Stimulated activated CD8-positive, alpha-beta memory T cell treated with anti-CD3 and anti-CD28 coated beads, Interleukin-15, amount 100 ng/mL, for 1 hour (primary cell): ENCODE measurements at regions not wholly inside any gene's neighbourhood (a gene's known extent, or its start where the extent isn't known, plus 50 kb on each side); places are given as distances from the start of the nearest gene placed in this dataset.
"Not testable (repeated sequence)": the region's sequence is repeated elsewhere in the genome, so short reads cannot be mapped to it uniquely, and the experiment has no call there.

Experiments
- DNase-seq: peaks from one replicate; pipeline ENCODE4 v3.0.0-alpha.2; 2020; ENCODE audit warnings: low read depth

DNA sequence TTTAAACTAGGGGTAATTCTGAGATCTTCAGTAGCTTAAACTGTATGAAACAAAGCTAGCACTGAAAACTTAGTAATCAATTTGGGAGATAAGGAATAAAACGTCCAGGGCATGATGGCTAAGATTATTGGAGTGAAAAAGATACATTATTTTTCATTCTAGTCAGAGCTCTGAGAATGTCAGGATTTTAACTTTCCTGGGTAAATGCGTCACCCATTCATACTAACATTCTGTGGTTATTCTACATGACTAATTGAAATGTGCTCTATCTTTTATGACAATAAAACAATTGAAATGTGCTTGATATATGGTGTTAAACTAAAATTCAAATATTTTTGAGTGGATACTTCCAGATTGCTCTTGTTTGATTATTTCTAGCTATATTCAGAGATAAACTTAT lies 626.0 kb downstream of the EDEM1 start:
- DNase-seq = no peak

DNA sequence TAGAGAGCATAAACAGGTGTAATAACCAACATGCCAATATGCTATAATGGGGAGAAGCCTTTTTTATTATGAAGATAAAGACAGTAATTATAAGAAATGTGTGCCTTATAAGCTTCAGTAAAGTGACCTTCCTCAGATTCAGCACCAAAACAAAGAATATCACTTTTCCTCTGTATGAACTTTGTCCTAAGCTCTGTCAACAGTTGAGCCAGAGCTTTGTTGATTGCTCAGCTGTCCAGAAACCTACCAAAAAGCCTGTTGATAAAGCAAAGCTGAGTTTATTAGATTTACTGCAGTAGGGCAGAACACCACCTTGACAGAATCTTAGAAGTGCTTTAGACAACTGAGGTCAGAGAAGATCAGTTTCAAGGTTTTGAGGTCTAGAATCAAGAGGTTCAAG lies 635.3 kb downstream of the EDEM1 start:
- no peak for DNase-seq

DNA sequence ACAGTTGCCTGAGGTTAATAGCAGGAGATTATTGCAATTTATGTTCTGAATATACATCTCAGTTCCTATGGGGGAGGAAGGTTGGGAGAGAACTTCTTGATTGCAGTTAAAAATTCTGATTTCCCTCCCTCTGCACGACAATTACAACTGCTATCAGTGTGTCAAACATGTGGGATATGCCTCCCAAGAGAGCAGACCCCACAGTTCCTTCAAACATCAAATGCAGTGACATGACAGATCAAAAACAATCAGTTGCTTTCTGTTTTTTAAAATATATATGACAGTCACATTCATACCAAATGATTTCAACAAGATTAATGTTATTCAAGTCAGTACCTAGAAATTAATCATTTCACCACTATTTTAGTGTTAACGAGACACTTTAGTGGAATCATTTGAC lies 639.0 kb downstream of the EDEM1 start:
- no peak for DNase-seq

DNA sequence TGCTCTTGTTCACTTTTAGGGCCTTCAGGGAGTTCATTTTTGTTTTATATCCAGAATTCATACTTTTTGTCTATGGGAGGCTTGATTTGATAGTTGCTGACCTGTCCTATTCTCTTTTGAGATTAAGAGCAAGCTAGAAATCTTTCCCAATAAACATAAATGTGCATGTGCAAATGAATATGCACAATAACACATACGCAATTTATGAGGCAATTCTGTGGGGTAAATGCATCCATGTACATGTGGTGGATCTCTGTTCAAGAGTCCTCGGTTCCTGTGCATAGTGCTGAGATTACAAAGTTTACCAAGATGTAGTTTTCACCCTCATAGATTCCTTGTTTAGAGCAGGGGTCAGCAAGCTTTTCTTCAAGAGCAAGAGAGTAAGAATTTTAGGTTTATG lies 640.7 kb downstream of the EDEM1 start:
- DNase-seq = no peak

DNA sequence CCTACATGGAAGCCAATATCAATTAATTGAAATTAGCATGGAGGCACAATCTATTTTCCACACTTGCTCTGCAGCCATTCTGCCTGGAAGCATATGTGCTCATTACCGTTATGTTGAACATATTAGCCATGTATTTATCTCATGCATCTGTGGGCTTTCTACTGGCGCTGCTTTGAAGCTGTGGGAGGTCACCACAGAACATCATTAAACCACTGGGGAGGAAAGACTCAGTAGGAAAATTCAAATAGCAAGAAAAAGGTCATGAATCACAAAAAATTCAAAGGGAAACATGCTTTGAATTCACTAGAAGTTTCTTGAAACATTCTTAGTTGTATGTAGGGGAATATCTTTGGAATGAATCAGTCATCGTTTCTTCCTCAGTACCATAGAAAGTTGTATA lies 652.5 kb downstream of the EDEM1 start:
- DNase-seq = no peak

DNA sequence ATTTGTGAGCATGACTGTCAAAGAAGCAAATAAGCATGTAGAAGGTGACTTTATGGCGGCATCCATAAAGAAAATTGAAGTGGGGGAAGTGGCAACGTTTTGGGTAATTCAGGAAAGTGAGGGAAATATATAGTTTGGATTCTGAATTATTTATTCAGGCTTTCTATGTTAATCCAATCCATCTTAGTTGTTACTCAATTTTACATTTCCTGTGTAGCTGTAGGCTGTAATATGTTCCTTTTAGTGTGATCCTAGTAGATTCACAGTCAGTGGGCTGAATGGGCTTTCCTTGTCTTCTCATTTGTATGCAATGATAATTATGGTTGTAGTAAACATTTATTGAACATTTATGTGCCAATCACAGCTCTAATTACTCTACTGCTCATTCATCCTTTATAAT lies 654.1 kb downstream of the EDEM1 start:
- DNase-seq = no peak

DNA sequence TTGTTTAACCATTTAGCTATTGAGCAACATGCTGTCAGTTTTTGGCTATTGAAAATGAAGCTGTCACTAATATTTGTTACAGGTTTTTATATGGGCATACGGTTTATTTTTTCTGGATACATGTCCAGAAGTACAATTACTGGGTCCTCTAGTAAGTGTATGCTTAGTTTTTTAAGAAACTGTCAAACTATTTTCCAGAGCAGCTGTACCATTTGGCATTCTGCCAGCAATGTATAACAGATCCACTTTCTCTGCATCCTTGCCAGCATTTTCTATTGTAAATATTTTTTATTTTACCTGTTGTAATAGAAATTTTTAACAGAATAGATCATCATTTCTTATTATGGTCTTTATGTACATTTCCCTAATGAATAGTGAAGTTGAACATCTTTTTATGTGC lies 658.8 kb downstream of the EDEM1 start:
- DNase-seq = no peak

DNA sequence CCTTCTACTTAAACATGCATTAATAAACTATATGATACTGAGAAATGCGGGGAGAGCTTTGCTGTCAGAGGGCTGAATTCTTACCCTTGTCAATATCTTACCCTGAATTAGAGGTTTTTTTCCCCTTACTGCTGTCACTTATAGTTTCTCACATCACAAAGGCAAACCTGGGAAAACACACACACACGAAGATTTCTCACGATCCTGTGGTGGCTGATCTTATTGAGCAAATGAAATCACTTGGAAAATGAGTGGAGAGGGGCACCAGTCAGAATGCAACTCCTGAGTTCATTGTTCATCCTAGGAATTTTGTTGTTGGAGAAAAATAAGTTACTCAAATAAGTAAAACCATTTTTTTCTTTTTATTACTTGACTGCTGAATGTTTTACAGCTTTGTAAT lies 673.6 kb downstream of the EDEM1 start:
- no peak for DNase-seq

DNA sequence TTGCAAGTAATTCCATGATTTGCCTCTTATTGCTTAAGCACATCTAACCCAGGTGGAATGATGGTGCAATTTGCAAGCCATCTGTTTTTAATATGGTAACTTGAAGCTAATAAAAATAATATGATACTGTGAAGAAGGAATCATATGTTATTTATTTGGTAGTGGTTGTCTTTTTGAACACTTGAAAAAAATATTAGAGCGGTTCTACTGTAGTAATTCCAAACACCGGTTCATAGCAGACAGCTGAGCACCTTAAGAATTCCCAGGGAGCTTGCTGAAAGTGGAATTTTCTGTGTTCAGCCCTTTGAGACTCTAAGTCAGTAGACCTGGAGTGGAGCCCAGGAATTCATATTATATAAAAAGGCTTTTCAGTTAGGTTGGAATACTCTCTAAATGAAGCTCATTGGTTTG lies 687.4 kb downstream of the EDEM1 start:
- DNase-seq = no peak

DNA sequence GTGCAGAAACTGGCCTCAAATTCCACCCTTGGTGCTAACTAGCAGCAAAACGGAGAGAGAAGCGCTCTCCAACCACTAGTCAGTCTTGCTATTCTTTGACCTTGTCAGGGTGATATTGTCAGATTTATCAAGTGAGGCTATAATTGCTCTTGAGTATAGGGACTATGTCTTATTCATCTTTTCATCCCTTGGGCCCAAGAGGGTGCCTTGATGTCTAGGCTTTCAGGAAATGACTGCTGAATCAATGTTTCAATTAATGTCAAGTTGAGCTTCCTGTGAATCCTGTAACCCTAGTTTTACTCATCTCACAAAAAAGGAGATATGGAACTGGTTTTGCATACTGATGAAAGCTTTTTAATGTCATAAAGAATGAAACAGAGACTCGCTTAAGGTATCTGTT lies 701.3 kb downstream of the EDEM1 start:
- no peak for DNase-seq

DNA sequence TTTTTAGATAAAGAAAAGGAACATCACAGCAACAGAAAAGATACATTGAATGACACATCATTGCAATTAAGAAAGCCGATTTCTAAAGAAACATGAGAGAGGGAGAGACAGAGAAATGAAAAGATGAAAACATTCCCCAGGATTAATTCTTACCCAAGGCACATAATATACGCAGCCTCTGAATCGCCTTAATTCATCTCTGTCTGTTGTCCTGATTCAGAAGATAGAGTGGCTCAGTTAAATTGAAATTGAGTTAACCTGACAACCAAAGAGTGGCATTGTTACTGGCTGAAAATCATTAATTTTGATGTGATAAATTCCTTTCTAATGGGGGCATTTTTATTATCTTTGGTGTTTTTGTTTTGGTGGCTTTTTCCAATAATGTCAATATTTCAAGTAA lies 701.9 kb downstream of the EDEM1 start:
- DNase-seq = no peak

DNA sequence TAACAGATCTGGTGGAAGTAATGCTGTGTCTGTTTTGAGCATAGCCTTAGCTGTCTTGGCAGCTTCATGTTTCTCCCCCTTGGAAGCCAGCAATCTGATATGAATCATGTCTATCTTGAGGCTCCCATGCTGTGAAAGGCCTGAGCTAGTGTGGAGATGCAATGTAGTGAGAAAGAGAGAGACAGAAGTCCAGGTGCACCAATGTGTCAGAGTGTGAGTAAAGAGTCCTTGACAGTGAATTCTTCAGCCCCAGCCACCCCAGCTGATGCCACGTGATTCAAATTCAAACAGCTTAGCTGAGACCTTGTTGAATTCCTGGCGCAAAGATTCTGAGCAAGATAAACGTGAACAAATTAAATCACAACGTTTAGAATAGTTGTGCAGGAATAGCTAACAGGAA lies 704.2 kb downstream of the EDEM1 start:
- DNase-seq = no peak

DNA sequence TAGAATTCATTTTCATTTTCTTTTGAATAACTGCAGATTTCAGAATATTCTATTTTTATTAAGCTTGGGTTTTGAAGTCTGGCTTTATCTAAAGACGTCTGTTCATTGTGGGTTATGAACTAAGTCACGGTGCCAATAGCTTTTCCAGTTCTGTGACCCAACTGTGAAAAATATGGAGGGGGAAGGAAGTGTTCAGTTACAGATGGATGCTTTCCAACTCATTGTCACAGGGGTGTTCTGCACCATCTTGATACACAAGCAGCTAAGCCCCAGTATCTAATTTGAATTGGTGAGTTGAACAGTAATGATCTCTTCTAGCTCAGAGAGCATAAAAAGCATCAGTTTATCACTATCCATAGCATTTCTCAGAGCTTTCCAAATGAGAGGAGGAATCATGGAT lies 710.6 kb downstream of the EDEM1 start:
- DNase-seq = no peak

DNA sequence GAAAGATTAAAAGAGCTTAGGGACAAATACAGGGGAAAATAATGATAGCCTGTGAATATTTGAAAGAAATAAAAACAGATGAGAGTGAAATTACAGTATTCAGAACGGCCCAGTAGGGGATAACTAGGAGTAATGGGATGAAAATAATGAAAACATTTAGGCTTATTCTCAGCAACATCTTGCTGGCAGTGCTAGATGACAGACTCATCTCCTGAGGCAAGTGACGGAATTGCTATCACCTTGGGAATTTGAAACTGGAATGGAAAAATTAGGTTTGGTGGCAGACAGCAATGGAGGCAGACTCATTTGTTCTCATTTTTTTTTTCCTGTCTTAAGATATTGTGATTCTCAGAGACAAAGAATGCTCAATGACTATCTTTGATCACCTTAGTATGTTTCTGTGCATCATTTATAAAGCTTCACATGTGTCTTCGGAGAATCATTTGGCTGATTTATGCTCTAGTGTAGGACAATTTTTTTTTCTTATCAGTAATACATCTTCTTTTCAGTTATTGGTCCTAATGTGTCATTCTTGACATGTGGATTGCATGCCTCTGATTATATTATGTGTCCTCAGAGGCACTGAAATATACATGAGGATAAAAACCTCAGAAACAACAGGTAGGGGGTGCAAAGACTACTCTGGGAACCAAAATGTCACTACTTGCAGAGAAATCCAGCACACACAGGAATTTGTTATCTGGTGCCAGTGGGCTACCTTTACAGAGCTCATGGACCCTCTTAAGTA lies 711.7 kb downstream of the EDEM1 start:
- no peak for DNase-seq

DNA sequence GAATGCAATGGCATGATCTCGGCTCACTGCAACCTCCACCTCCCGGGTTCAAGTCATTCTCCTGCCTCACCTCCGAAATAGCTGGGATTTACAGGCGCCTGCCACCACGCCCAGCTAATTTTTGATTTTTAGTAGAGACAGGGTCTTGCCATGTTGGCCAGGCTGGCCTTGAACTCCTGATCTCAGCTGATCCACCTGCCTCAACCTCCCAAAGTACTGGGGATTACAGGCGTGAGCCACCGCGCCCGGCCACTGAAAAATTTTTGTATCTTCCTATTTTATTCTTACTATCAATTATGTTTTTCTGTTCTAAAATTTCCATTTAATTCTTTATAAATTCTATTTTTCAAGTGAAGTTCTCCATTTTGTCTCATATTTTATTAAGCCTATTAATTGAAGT lies 730.4 kb downstream of the EDEM1 start:
- DNase-seq = no peak

DNA sequence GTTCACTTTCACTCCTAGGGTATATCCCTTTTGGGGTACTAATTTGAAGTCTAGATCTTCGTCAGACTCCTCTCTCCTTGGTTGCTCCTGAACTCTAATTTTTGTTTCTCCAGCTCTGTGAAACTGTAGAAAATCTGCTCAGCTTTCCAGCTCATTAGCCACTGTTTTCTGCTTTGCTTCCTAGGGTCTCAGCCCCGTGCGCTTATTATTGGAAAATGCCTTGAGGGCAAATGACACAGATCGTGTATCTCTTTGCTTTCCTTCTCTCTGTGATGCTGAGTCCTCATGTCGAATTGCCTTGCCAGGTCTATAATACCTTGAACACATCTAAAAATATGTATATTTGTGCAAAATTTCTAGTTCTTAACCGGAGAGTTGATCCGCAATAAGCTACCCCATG lies 731.1 kb downstream of the EDEM1 start:
- DNase-seq = no peak

DNA sequence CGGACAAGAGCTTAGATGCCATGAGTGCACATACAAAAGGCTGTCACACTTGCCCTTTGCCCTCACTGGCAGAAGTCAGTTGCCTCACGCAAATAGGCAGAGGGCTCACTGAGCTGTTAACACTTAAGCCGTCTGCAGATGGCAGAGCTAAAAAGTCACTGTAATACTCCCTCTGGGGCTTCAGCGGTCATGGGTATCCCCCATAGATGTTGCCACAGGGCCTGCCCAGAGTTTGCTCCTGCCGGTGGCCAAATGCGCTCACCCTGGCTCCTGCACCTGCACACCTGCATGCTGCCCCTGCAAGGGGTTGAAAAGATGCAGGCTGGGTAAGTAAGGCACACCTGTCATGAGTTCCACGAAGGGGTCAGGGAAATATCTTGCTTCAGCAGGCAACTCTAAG lies 741.5 kb downstream of the EDEM1 start:
- DNase-seq = no peak

DNA sequence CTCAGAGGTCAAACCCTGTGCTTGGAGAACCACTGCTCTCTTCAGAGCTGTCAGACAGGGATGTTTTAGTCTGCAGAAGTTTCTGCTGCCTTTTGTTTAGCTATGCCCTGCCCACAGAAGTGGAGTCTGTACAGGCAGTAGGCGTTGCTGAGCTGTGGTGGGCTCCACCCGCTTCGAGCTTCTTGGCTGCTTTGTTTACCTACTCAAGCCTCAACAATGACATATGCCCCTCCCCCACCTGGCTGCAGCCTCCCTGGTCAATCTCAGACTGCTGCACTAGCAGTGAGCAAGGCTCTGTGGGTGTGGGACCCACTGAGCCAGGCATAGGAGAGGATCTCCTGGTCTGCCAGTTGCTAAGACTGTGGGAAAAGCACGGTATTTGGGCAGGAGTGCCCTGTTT lies 756.6 kb downstream of the EDEM1 start:
- not testable (repeated sequence) for DNase-seq

DNA sequence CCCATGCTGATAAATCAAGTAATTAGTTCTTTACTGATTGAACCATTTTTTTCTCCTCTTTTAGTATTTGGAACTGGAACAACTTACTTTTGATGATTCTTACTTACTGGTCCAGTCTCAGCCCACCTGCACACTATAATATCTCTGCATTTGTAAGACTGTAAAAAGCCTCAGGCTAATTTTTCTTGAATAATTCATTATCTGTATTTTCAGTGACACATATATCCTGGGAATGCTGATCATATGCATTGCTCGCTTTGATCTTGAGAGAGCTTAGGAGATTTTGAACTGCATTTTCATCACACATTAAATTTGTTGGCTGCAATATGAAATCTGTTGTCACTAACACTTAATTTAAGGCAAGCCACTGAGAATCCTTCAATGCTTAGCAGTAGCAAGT lies 760.6 kb downstream of the EDEM1 start:
- DNase-seq = no peak

DNA sequence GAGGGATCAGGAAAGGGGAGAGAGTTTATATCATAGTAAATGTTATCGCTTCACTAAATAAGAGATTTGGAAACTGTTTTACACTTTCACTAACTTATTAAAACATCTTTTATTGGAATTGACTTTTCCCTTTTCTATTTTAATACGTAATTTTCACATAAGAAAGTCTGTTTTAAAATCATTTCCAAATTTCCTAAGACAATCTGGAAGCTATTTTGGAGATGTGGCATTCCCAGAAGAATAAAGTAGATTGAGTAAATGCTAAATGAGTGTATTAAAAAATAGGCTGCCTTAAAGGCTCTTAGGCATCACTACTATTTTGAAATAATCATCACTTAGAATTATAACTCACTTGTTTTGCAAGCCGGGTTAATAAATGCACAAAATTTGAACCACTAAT lies 763.5 kb downstream of the EDEM1 start:
- DNase-seq = no peak

DNA sequence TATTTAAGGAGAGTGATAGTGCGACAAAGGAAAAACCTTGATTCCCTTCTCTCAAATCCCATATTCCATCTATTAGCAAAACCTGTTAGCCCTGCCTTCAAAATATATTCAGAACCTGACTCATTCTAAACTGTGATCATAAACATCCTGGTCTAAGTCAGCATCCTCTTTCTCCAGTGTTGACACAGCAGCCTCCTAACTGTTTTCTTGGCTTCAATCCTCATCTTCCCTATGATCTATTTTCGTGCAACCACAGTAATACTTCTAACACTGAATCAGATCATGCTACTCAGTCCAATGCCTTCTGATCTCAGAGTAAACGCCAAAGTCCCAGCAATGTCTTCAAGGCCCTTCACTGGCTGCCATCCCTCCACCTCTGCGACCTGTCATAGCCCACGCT lies 785.1 kb downstream of the EDEM1 start:
- no peak for DNase-seq

DNA sequence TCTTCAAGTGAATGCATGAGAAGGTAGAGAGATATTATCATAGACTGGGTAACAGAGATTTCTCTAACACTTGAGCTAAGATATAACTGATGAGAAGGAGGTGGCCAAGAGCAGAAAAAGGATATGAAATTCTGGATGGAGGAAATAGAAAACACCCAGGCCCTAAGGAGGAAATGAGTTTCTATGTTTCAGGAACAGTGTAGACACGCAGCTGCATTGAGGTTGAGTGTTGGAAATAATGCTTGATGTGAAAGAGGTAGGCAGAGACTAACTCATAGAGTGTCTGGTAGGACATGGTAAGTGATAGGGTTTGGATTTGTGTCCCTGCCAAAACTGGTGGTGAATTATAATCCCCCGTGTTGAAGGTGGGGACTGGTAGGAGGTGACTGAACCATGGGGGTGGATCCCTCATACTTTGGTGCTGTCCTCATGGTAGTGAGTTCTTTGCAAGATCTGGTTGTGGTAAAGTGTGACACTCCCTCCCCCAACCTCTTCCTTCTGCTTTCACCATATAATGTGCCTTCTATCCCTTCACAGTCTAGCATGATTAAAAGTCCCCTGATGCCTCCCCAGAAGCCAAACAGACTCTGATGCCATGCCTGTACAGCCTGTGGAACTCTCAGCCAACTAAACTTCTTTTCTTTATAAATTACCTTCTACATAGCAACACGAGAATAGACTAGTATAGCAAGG lies 787.3 kb downstream of the EDEM1 start:
- no peak for DNase-seq

DNA sequence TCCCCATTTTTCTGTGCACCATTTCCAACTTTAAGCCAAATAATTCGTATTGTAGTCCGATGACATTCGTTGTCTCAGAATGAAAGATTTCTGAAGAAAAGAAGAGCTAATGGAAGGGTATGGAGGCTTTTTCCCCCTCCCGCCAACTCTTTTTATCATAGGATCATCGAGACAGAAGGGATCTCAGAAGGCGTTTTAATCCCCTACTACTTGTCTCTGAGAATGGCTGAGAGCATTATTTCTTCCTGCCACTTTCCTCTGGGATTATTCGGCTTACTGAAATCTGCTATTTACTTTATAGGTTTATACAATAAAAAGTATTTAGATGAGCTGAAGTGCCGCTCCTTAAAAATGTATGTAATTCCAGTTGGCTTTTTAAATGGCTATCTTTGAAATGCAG lies 789.8 kb downstream of the EDEM1 start:
- DNase-seq = no peak

DNA sequence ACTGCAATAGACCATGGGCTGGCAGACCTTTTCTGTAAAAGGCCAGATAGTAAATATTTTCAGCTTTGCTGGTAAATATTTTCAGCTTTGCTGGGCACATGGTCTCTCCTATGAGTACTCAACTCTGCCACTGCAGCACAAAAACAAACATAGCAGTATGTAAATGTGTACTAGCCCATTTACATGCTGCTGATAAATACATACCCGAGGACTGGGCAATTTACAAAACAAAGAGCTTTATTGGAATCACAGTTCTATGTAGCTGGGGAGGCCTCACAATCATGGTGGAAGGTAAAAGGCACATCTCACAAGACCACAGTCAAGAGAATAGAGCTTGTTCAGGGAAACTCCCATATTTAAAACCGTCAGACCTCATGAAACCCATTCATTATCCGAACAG lies 793.0 kb downstream of the EDEM1 start:
- no peak for DNase-seq
